ENCODE measurements at regions not wholly inside any gene's neighbourhood (a gene's known extent, or its start where the extent isn't known, plus 50 kb on each side); places are given as distances from the start of the nearest gene placed in this dataset.

GRCh38 chr2:19807866-19808265 is 93.9 kb downstream of the TTC32 start:
- no peak for DNase-seq

- DNase-seq: no peak
These were observed 94.4 kb downstream of the TTC32 start for GRCh38 chr2:19807346-19807745.

GRCh38 chr2:19806591-19806990 is 95.2 kb downstream of the TTC32 start:
- no peak for DNase-seq

- DNase-seq: no peak
These were observed 95.7 kb downstream of the TTC32 start for GRCh38 chr2:19806131-19806530.

- no peak for DNase-seq
These were observed 96.5 kb downstream of the TTC32 start for GRCh38 chr2:19805266-19805665.

GRCh38 chr2:19804639-19805260 is 97.0 kb downstream of the TTC32 start:
- no peak for DNase-seq

- DNase-seq: no peak
These were observed 99.5 kb downstream of the TTC32 start for GRCh38 chr2:19802086-19802841.

GRCh38 chr2:19801367-19802080 is 100.3 kb downstream of the TTC32 start:
- no peak for DNase-seq

- DNase-seq: no peak
These were observed 101.0 kb downstream of the TTC32 start for GRCh38 chr2:19800796-19801195.

- DNase-seq: no peak
These were observed 101.7 kb downstream of the TTC32 start for GRCh38 chr2:19799881-19800780.

- DNase-seq: no peak
These were observed 103.9 kb downstream of the TTC32 start for GRCh38 chr2:19797871-19798270.

- no peak for DNase-seq
These were observed 104.5 kb downstream of the TTC32 start for GRCh38 chr2:19797243-19797810.

GRCh38 chr2:19796035-19796695 is 105.6 kb downstream of the TTC32 start:
- DNase-seq: no peak

GRCh38 chr2:19793132-19793750 is 108.5 kb downstream of the TTC32 start:
- no peak for DNase-seq

- no peak for DNase-seq
These were observed 111.5 kb downstream of the TTC32 start for GRCh38 chr2:19790291-19790690.

- no peak for DNase-seq
These were observed 114.6 kb downstream of the TTC32 start for GRCh38 chr2:19787134-19787533.

- DNase-seq: no peak
These were observed 115.2 kb downstream of the TTC32 start for GRCh38 chr2:19786408-19787058.

- no peak for DNase-seq
These were observed 115.9 kb downstream of the TTC32 start for GRCh38 chr2:19785867-19786266.

- DNase-seq: no peak
These were observed 116.3 kb downstream of the TTC32 start for GRCh38 chr2:19785447-19785846.

GRCh38 chr2:19784456-19784855 is 117.3 kb downstream of the TTC32 start:
- DNase-seq: no peak

GRCh38 chr2:19783935-19784334 is 117.8 kb downstream of the TTC32 start:
- no peak for DNase-seq
